Tibial nerve (tissue), 4 donors: ENCODE measurements at regions not wholly inside any gene's neighbourhood (a gene's known extent, or its start where the extent isn't known, plus 50 kb on each side); places are given as distances from the start of the nearest gene placed in this dataset.

ENCODE experiments used
- DNase-seq, 2 donors: peaks; one replicate each; pipeline ENCODE4 v3.0.0-alpha.2; 2019; ENCODE audit warnings: low spot score in 2 of 2
- H3K27ac ChIP-seq, 4 donors: fragments of 200-600 bp; sonication (generic) in 3 of 4; one replicate each; pipeline ENCODE4 v1.5.1; 2017 to 2019; ENCODE audit warnings: mild to moderate bottlenecking in 1 of 4
- H3K27me3 ChIP-seq, 2 donors: fragments of 200-600 bp; sonication (generic) in 1 of 2; one replicate each; pipeline versions ENCODE4 v1.5.1 to v1.6.0; 2017 to 2019
- H3K36me3 ChIP-seq, 3 donors: fragments of 200-600 bp; sonication (generic); one replicate each; pipeline ENCODE4 v1.5.1; 2018 to 2019
- H3K4me1 ChIP-seq, 4 donors: fragments of 200-600 bp; sonication (generic) in 3 of 4; one replicate each; pipeline ENCODE4 v1.5.1; 2017 to 2019
- H3K4me3 ChIP-seq, 4 donors: fragments of 200-600 bp; sonication (generic) in 3 of 4; one replicate each; pipeline ENCODE4 v1.5.1; 2017 to 2019; ENCODE audit warnings: mild to moderate bottlenecking in 1 of 4, moderate library complexity in 1 of 4
- H3K9me3 ChIP-seq, 4 donors: fragments of 200-600 bp; sonication (generic) in 3 of 4; one replicate each; pipeline ENCODE4 v1.5.1; 2017 to 2019
- CTCF ChIP-seq, 5 experiments: fragments of 200-600 bp in 3 of 5; fragments of 450-650 bp in 2 of 5; sonication (generic) in 3 of 5; IDR thresholded peaks; one replicate each; pipeline ENCODE4 v1.5.1; 2016 to 2019; ENCODE audit warnings: antibody characterized with exemption in 5 of 5, mild to moderate bottlenecking in 3 of 5, moderate library complexity in 2 of 5
- EP300 ChIP-seq, 2 donors: sonication (generic); formaldehyde crosslinking; IDR thresholded peaks; one replicate each; pipeline ENCODE4 v1.6.1; 2017; ENCODE audit warnings: antibody characterized with exemption in 2 of 2, mild to moderate bottlenecking in 1 of 2
- POLR2A ChIP-seq, 2 donors: fragments of 450-650 bp; IDR thresholded peaks; one replicate each; pipeline ENCODE4 v1.6.1; 2017; ENCODE audit warnings: antibody characterized with exemption in 2 of 2, mild to moderate bottlenecking in 2 of 2, moderate library complexity in 2 of 2
- WGBS, 2 donors: methylation state at CpG; one replicate each; pipeline ENCODE4 v1.1.5; 2018; 5-methylcytosine and 5-hydroxymethylcytosine counted together

GRCh38 chr6:115631028-115631427 is 429.7 kb downstream of the FRK start:
- Histone ChIP-seq H3K4me1 (no peaks in the 10 kb centered on the region), H3K9me3 (no peaks in the 10 kb centered on the region), H3K27ac (no peak overlapping the region), H3K27me3 (no peaks in the 10 kb centered on the region), H3K36me3 (no peaks in the 10 kb centered on the region), H3K4me3 (no peak overlapping the region)
- no peak for DNase-seq
- TF ChIP-seq CTCF (IDR thresholded peaks at IDR 0.05) (no peak), EP300 (IDR thresholded peaks at IDR 0.05) (no peak), POLR2A (IDR thresholded peaks at IDR 0.05) (no peak)

GRCh38 chr6:115630424-115631024 is 430.2 kb downstream of the FRK start:
- H3K4me3 ChIP-seq = no peak overlapping the region
- TF ChIP-seq POLR2A (IDR thresholded peaks at IDR 0.05) = no peak
- no peak for TF ChIP-seq EP300 (IDR thresholded peaks at IDR 0.05)
- no peak for TF ChIP-seq CTCF (IDR thresholded peaks at IDR 0.05)
- H3K9me3 ChIP-seq = no peaks in the 10 kb centered on the region
- no peaks in the 10 kb centered on the region for H3K4me1 ChIP-seq
- 88 to 90% methylated on average over 4 of the region's 4 CpGs for WGBS, 2 donors
- no peak for DNase-seq
- H3K27me3 ChIP-seq = no peaks in the 10 kb centered on the region
- H3K27ac ChIP-seq = no peak overlapping the region
- H3K36me3 ChIP-seq = no peaks in the 10 kb centered on the region

- 84 to 85% methylated on average over 2 of the region's 2 CpGs for WGBS, 2 donors
- Histone ChIP-seq H3K9me3 (no peaks in the 10 kb centered on the region), H3K4me1 (no peaks in the 10 kb centered on the region), H3K36me3 (no peaks in the 10 kb centered on the region), H3K27me3 (no peaks in the 10 kb centered on the region), H3K27ac (no peak overlapping the region), H3K4me3 (no peak overlapping the region)
- no peak for DNase-seq
- TF ChIP-seq EP300 (IDR thresholded peaks at IDR 0.05) = no peak
- no peak for TF ChIP-seq POLR2A (IDR thresholded peaks at IDR 0.05)
- TF ChIP-seq CTCF (IDR thresholded peaks at IDR 0.05) = no peak
Observed at GRCh38 chr6:115629415-115629814, 431.3 kb downstream of the FRK start.

DNA sequence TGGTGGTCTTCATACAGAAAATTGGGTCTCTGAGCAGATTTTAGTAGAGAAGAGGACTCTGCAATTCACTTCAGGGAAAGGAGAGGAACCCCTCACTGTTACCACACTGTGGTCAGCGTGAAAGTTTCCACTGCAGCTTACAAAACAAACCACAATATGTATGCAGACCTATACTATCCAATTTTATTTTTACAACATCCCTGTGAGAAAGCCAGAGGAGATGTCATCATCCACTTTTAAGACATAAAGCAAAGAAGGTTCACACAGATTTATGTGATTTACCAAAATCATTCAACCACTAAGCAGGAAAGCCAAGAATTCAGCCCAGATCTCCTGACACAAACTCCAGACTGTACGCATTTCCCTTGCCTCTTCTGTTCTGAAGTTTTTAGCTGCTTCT is 442.4 kb downstream of the FRK start:
- H3K36me3 ChIP-seq = no peaks in the 10 kb centered on the region
- H3K4me1 ChIP-seq = peaks cover 0 to 5% (median 0%) of the 10 kb centered on the region in 4 donors
- no peak overlapping the region for H3K4me3 ChIP-seq
- 84 to 90% methylated on average over 2 of the region's 2 CpGs for WGBS, 2 donors
- TF ChIP-seq CTCF (IDR thresholded peaks at IDR 0.05) = no peak
- no peak for TF ChIP-seq POLR2A (IDR thresholded peaks at IDR 0.05)
- TF ChIP-seq EP300 (IDR thresholded peaks at IDR 0.05) = no peak
- no peak overlapping the region for H3K27ac ChIP-seq
- no peak for DNase-seq
- no peaks in the 10 kb centered on the region for H3K27me3 ChIP-seq
- H3K9me3 ChIP-seq = no peaks in the 10 kb centered on the region

- no peak overlapping the region for H3K4me3 ChIP-seq
- no peak for TF ChIP-seq EP300 (IDR thresholded peaks at IDR 0.05)
- no peak for TF ChIP-seq CTCF (IDR thresholded peaks at IDR 0.05)
- no peak for TF ChIP-seq POLR2A (IDR thresholded peaks at IDR 0.05)
- no peaks in the 10 kb centered on the region for H3K27me3 ChIP-seq
- peaks cover 0 to 17% (median 0%) of the 10 kb centered on the region in 4 donors for H3K4me1 ChIP-seq
- H3K27ac ChIP-seq = no peak overlapping the region
- H3K9me3 ChIP-seq = no peaks in the 10 kb centered on the region
- no peaks in the 10 kb centered on the region for H3K36me3 ChIP-seq
- 88 to 90% methylated on average over 1 of the region's 1 CpG for WGBS, 2 donors
- no peak for DNase-seq
Observed at GRCh38 chr6:115617031-115617430, 443.7 kb downstream of the FRK start.
